ENCODE measurements at regions not wholly inside any gene's neighbourhood (a gene's known extent, or its start where the extent isn't known, plus 50 kb on each side); places are given as distances from the start of the nearest gene placed in this dataset.
"Not testable (repeated sequence)": the region's sequence is repeated elsewhere in the genome, so short reads cannot be mapped to it uniquely, and the experiment has no call there.

DNA sequence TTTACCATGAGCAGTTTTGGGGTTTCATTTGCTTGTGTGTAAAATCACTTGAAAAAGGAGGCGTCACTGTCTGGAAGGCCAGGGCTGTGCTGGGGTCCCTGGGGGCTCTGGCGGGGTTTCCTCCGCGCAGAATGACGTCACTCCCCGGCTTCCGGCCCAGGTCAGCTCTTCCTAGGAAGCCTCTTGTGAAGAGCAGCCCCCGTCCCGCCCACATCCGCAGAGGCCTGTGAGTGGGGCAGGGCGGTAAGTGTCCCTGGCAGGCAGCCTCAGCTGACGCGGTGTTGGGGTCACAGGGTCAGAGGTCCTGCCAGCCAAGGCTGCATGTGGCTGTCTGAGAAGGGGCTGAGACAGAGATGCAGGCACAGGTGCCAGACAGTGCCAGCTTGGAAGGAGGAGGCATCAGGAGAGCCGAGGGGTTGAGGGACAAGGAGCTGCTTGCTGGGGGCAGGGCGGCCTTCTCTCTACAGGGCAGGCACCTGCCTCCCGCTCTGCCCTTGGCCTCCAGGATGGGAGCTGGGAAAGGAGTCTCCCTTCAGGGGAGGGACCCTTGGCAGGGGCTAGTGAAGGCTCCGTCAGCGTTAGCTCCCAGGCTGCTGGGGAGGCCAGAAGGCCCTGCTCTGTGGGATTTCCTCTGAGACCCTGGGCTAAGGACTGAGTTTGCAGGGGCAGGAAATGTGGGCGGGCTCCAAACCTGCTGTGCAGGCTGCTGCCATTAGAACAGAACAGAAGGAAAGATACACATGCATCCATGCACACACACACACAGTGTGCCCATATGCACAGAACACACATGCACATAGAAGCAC lies 3951.6 kb upstream of the TPTE start:
- not testable (repeated sequence) for H3K36me3 ChIP-seq (ENCODE audit: control insufficient read depth in 3 of 3, insufficient read depth in 2 of 3, low read depth in 1 of 3, low read length in 3 of 3); DNase-seq; H3K4me1 ChIP-seq (ENCODE audit: control insufficient read depth in 3 of 3, insufficient read depth in 2 of 3, low read depth in 1 of 3, low read length in 2 of 3); H3K27me3 ChIP-seq (ENCODE audit: control insufficient read depth in 3 of 3, insufficient read depth in 3 of 3, low read length in 3 of 3); H3K4me3 ChIP-seq (ENCODE audit: low read depth in 1 of 3, low read length in 3 of 3); H3K27ac ChIP-seq (ENCODE audit: low read depth in 1 of 3, low read length in 2 of 3); H3K9me3 ChIP-seq (ENCODE audit: control insufficient read depth in 2 of 2, insufficient read depth in 1 of 2, low read depth in 1 of 2, low read length in 1 of 2); FAIRE-seq
- no CpG with 5 or more reads among the region's 19 CpGs for WGBS, 3 donors

DNA sequence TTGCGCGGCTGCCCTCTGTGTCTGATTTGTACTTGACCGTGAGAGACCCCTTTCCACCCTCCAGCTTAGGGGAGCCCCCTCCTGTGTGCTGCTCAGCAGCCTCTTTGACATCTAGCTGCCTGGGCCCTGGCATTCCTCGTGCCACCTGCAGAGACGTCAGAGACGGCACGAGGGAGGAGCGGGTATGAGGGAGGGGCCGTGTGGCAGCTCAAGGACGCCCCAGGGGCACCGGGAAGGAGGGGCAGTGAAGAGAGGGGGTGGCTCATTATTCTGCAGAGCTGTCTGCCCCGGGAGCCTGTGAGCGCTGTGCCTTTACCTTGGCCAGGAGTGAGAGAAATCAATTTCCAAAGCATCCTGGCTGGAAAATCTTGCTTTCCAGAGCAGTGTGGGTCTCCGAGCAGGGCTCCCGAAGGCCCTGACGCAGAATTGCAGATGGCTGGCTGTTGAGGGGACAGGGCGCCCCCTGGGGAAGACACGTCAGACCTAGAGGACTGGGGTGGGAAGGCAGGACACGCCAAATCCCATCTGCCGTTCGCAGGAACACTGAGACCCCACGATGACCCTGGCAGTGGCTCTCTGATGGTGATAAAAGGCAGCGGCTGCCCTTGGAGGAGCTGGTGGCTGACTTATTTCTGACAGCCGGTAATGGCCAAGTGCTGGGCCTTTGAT lies 3950.5 kb upstream of the TPTE start:
- not testable (repeated sequence) for DNase-seq; H3K36me3 ChIP-seq (ENCODE audit: control insufficient read depth in 3 of 3, insufficient read depth in 2 of 3, low read depth in 1 of 3, low read length in 3 of 3); H3K27ac ChIP-seq (ENCODE audit: low read depth in 1 of 3, low read length in 2 of 3); FAIRE-seq; H3K9me3 ChIP-seq (ENCODE audit: control insufficient read depth in 2 of 2, insufficient read depth in 1 of 2, low read depth in 1 of 2, low read length in 1 of 2); H3K27me3 ChIP-seq (ENCODE audit: control insufficient read depth in 3 of 3, insufficient read depth in 3 of 3, low read length in 3 of 3); H3K4me1 ChIP-seq (ENCODE audit: control insufficient read depth in 3 of 3, insufficient read depth in 2 of 3, low read depth in 1 of 3, low read length in 2 of 3); H3K4me3 ChIP-seq (ENCODE audit: low read depth in 1 of 3, low read length in 3 of 3)
- no CpG with 5 or more reads among the region's 24 CpGs for WGBS, 3 donors

DNA sequence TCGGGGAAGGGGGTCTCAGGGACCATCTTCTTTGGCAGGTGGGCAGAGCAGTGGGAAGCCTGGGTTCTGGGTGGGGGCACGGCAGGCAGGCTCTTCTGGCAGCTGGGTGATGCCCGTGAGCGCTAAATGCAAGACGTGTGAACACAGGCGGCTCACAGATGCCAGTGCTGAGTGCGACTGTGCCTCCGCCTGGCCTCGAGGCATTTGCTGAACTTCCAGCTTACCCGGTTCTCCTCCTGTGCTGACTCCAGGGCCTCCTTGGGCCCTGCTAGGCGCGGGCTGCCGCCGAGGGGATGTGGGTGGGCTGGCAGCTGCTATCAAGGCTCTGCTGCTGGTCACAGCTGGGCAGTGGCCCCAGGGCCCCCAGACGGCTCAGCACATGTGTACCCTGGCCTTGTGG lies 3947.8 kb upstream of the TPTE start:
- H3K27me3 ChIP-seq (ENCODE audit: control insufficient read depth in 3 of 3, insufficient read depth in 3 of 3, low read length in 3 of 3); H3K36me3 ChIP-seq (ENCODE audit: control insufficient read depth in 3 of 3, insufficient read depth in 2 of 3, low read depth in 1 of 3, low read length in 3 of 3); H3K9me3 ChIP-seq (ENCODE audit: control insufficient read depth in 2 of 2, insufficient read depth in 1 of 2, low read depth in 1 of 2, low read length in 1 of 2); FAIRE-seq; DNase-seq; H3K27ac ChIP-seq (ENCODE audit: low read depth in 1 of 3, low read length in 2 of 3); H3K4me1 ChIP-seq (ENCODE audit: control insufficient read depth in 3 of 3, insufficient read depth in 2 of 3, low read depth in 1 of 3, low read length in 2 of 3); H3K4me3 ChIP-seq (ENCODE audit: low read depth in 1 of 3, low read length in 3 of 3): not testable (repeated sequence)
- no CpG with 5 or more reads among the region's 15 CpGs for WGBS, 3 donors

DNA sequence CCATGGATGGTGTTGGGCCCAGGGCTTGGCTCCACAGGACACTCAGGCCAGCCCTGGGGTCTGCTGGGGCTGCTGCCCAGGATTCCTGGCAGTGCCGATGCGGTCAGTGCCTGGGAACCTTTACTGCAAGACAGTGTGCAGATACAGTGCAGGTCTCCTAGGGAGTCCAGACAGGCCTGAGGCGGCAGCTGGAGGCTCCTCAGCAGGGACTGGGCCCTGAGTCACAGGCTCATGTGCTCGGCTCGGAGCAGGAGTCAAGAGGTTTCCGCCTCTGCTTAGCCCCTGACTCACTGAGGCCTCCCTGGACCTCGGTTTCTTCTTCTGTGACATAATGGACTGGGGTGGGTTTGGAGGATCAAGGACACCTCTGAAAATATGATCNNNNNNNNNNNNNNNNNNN lies 3941.6 kb upstream of the TPTE start:
- not testable (repeated sequence) for H3K27ac ChIP-seq (ENCODE audit: low read depth in 1 of 3, low read length in 2 of 3); H3K36me3 ChIP-seq (ENCODE audit: control insufficient read depth in 3 of 3, insufficient read depth in 2 of 3, low read depth in 1 of 3, low read length in 3 of 3); H3K9me3 ChIP-seq (ENCODE audit: control insufficient read depth in 2 of 2, insufficient read depth in 1 of 2, low read depth in 1 of 2, low read length in 1 of 2); H3K4me1 ChIP-seq (ENCODE audit: control insufficient read depth in 3 of 3, insufficient read depth in 2 of 3, low read depth in 1 of 3, low read length in 2 of 3); H3K27me3 ChIP-seq (ENCODE audit: control insufficient read depth in 3 of 3, insufficient read depth in 3 of 3, low read length in 3 of 3); DNase-seq; H3K4me3 ChIP-seq (ENCODE audit: low read depth in 1 of 3, low read length in 3 of 3); FAIRE-seq
- no CpG with 5 or more reads among the region's 7 CpGs for WGBS, 3 donors
